ENCODE measurements at regions not wholly inside any gene's neighbourhood (a gene's known extent, or its start where the extent isn't known, plus 50 kb on each side); places are given as distances from the start of the nearest gene placed in this dataset.

DNA sequence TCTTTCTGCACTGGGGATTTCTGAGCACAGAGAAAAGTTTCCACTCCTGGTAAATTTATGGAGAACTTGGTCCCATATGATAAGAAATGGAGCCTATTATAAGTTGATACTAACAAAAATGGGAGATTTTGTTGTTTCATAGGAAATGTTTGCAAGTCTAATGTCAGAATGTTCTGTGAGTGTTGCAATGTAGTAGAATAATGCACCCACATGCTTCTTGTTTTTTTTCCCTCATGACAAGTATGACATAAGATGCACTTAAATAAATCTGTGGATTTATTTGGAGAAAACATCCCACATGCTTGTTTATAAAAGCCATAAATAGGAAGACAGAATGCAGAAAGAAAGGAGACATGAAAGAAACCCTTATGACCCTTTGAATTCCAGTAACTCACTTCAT is 50.8 kb upstream of the KCNJ6 start:
- no peak for DNase-seq

DNA sequence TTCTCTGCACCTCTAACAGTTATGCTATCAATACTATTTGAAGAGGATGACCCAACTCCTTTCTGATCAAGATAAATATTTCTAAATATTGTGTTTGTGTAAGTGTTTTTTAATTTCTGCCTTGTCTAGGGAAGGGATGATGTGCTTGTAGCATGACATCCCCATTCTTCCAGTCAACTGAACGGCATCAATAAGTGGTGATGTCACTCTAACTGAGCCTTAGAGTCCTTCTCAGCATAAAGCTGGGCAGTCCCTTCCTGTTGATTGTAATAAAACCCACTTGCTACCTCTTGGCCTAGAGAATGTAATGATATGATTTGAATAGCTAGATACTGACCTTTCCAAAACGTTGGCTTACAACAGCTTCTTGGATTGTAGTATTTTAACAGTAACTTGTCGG is 52.5 kb upstream of the KCNJ6 start:
- no peak for DNase-seq

GRCh38 chr21:37970548-37970947 is 54.3 kb upstream of the KCNJ6 start:
- no peak for DNase-seq

DNA sequence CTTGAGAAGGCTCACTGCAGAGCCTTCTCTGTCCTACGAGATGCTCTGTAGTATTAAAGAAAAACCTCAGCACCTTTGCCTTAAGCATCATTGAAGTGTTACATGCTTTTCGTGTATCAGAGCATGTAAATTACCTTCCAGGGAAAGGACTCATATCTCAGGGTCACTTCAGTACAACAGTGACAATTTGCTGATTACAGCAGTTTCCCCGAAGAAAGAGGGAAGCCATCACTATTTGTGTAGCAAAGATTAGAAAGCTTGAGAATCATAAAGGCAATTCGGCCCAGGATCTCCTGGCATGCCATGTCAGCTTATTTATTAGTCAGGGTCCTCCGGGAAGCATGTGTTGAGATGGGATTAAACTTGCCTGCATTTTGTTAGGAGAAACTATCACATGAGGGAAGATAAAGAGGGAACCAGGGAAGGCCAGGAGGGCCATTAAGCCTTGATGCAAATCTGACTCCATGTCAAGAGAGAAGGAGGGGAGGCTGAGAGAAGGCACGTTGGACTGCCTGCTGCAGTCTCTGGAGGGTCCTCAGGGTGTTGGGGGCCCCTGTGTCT is 55.2 kb upstream of the KCNJ6 start:
- no peak for DNase-seq

DNA sequence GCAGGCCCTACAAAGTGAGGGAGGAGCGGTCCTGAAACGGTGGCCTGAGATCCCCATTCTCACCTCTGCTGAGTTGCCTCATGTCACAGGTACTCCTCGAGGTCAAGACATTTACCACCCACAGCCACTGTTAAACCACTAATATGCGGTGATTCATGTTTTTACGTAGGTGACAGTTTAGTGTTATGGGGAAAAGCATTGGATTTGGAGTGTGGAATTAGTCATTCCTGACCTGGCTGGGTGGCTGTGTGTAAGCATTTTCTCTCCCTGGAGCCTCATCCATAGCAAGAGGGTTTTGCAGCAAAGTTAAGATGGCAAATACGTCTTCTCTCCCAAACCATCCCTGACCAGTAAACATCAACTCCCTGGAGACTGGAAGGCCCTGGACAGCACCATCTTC is 57.8 kb upstream of the KCNJ6 start:
- no peak for DNase-seq

DNA sequence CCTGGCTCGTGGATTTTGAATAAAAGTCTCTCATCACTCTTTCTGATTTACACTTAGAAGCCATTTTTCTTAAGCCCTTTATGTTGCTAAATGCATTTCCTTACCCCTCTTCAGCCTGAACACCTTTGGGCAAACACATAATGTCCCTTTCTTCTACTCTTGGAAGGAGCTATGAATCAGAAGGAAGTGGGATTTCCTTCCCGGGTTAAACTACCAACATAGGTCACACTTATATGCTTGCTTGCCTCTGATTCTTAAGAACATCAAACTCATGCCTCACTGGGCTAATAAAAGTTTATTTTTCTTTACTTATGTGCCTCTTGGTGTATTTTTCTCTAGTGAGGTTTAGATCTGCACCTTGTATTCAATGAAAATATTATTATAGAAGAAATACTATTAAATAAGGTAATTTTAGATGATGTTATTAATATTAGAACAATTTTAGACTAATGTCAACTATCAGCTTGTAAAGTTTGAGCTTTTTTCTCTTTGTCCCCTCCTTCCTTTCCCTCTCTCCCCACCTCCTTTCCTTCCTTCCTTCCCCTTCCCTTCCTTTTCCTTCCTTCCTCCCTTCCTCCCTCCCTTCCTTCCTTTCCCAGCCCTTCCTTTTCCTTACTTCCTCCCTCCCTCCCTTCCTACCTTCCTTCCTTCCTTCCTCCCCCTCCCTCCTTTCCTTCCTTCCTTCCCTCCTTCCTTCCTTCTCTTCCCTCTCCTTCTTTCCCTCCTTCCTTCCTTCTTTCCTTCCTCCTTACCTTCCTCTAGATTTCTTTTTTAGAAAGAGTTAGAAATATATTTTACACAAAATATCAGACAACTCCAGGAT is 66.5 kb upstream of the KCNJ6 start:
- DNase-seq: no peak

DNA sequence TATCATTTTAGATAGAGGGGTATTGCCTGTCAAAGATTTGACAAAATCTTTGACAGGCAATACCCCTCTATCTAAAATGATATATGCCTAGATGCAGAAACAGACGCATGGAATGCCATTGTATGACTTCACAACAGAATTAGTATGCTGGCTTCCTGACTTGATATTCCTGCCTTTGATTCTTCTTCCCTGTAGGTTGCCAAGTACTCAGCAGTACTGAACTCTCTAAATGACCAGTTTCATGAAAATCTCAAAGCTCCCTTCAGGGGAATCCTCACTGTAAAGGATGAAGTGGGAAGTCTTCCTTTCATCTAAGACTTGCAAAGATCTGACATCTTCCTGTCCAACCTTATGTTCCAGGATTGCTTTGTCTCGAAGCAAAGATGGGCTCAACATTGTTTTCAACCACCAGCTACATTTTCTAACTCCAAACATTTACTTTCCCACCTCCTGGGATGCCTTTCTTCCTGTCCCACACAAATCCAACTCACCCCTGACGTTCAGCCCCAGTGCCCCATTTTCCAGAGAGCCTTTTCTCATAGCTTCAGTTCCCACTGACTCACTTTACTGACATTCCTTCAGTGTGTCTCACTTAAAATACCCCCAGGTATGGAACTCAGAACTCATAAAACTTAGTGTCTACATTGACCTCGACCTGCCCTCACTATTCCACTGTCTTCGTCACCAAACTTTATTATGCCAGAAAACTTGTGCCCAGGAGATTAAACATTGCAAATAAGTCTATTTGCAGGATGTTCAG is 67.3 kb upstream of the KCNJ6 start:
- no peak for DNase-seq

DNA sequence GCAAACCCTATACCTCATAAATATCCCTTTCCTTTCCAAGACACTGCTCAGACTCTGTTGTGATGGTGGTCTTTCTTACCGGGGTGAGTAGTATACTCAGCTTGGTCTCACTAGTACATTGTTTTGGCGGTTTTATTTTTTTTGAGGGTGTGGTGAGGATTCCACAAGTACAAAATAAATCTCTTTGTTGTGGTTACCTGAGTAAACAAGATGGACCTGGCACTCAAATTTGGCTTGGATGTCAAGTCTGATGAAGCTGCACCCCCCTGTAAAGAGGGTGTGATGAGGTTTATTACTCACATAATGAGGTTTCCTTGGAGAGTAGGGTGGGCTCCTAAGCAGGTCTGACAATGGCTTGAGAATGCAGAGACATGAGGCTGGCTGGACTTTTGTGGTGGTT is 68.2 kb upstream of the KCNJ6 start:
- no peak for DNase-seq

DNA sequence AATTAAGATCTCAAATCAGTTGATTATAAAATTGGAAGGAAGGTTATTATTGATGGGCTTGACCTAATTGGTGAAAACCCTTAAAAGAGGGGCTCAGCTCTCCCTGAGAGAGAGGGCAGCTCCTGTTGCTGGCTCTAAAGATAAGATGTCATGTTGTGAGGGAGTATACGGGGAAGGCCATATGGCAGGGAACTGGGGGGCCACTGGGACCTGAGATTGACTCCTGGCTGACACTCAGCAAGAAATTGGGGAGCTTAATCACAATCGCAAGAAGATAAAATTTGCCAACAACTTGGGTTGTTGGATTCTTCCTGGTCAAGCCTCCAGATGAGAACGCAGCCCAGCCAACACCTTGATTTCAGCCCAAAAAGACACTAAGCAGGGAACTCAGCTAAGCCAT is 69.7 kb upstream of the KCNJ6 start:
- DNase-seq: no peak

DNA sequence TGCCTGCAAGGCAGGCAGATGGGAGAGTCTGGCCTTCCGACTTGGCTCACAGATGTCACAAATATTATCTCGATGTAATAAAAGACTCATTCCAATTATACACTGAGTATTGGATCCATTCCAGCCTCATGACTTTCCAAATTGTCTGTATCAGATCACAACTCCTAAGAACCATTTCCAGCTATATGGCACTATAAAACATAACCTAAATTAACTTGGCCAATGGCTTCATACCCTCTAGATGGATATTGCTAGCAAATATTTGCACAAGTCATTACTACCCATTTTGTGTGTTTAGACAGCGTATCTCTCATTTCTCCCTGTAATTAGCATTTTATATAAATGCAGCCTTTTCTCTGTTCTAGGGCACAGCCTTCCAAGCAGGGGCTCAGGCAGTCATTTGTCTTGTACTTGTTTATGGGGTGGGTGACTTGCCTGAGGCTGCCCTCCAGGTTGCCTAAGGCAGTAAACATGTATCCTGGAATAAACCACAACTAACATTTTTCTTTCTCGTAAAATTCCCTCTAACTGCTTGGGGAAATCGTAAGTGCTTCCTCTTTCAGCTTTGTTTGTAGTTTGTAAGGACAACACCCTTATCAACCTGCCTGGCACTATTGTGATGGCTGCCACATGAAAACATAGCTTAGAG is 70.6 kb upstream of the KCNJ6 start:
- no peak for DNase-seq

GRCh38 chr21:37987668-37988067 is 71.4 kb upstream of the KCNJ6 start:
- DNase-seq: no peak

DNA sequence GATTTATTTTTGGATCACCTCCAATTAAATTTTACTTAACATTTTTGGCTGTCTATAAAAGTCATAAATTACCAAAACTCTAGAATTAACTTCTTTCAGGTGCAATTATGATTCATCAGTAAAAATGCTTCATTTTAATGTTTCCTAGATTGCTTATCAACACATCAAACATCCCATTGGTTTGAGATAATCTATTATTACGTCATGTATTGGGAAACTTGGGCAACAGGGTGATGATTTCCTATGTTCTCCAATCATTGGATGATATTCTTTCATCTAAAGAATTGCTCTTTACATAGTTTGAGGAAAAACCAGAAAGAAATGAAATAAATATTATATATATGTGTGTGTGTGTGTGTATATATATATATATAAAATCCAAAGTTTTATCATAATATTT is 76.8 kb upstream of the KCNJ6 start:
- no peak for DNase-seq

GRCh38 chr21:37994211-37994610 is 78.0 kb upstream of the KCNJ6 start:
- no peak for DNase-seq

GRCh38 chr21:38012672-38013071 is 96.4 kb upstream of the KCNJ6 start:
- no peak for DNase-seq

GRCh38 chr21:38013741-38014140 is 97.5 kb upstream of the KCNJ6 start:
- no peak for DNase-seq

- DNase-seq: no peak
Observed at GRCh38 chr21:38014298-38014697, 98.0 kb upstream of the KCNJ6 start.

DNA sequence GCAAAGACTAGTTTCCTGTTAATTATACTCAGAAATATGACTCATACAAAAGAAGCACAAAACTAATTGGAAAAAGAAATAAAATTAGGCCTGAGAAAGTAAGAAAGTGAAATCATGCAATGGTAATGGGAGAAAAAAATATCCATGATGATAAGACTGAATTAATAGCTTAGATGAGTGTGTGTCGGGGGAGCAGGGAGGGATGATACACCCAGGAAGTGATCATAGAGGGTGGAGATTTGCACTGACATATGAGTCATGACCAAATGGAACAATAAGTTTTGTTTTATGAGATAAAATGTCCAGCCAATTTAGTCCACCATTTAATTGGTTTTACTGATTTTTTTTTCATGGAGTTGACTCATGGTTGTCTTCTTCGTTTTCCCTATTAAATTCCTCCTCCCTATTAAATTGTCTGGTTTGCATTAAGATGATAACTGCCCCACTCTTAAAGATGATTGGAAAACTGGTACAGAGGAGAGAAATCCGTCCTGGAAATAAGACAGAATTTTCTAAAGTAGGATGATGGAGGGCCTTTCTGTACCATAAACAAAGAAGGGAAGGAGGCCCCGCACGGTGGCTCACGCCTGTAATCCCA is 111.7 kb upstream of the KCNJ6 start:
- no peak for DNase-seq

DNA sequence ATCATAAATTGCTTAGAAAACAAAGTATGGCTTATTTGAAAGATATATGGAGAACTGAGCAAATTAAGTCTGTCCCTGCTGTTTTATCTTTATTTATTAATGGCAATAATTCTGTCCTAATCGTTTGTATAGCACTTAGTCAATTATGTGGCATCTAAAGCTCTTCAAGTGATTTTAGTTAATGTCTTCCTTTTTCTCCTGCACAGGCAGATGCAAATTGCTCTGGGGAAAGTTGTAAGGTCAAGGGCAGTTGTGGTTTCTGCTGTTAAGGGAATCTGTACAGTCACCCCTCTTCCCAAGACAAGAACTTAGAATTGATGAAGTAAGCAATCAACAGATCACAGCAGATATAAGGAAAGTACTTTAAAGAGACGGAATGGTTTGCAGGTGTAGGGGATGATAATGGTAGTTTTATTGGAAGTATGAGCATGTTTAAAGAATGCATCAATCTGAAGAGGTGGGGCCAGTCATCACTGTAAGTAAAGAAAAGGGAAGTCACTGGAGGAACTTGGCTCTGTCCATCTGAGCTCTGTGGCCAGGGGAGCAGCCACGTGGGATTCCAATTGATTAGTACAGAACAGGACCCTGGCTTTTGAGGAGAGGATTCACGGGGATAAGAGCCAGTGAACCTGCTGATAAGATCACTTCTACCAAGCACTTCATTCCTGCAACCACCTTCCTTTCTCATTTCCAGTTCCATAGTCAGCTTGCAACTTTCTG is 116.0 kb upstream of the KCNJ6 start:
- DNase-seq: no peak

- no peak for DNase-seq
Observed at GRCh38 chr21:38036016-38036415, 119.8 kb upstream of the KCNJ6 start.

DNA sequence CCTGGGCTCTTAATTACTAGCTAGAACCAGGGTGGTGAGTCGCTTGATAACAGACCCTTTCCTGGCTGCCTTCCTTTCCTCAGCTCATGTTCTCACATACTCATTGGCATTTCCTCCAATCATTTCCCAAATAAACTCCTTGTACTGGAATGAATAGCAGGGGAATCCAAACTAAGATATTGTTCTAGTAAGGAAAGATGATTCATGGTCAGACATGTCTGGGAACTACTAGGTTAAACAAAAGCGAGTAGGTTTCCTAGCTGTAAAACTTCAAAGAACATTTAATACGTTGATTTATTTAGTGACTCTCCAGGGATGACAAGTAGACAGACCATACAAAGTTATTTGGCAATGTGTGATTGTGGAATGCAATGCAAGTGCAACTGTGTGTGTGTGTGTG is 121.2 kb upstream of the KCNJ6 start:
- no peak for DNase-seq

GRCh38 chr21:38039369-38039768 is 123.1 kb upstream of the KCNJ6 start:
- DNase-seq: no peak

GRCh38 chr21:38039841-38040240 is 123.6 kb upstream of the KCNJ6 start:
- no peak for DNase-seq

DNA sequence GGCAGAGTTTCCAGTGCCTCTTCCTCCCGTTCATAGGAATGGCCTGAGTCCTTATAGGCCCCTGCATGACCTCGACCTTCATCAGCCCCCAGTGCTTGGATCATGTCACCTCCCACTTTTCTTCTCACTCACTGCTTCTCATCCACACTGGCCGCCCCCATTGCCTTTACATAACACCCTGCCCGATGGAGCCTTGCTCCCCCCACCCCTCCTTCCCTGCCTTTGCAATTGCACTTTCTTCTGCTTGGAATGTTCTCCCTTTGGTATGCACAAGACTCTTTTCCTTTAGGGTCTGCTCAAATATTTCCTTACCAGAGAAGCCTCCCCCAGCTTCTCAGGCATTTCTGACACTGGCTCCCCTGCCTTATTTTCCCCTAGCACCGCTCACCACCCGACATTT is 125.2 kb upstream of the KCNJ6 start:
- DNase-seq: no peak

Measured in CD4-positive, alpha-beta T cell treated with Interleukin-6 for 4 hours (primary cell).